Activated T-helper 1 cell treated with anti-CD3 and anti-CD28 coated beads, Interleukin-2, amount 50 U/mL, for 16 hours (primary cell): ENCODE measurements at regions not wholly inside any gene's neighbourhood (a gene's known extent, or its start where the extent isn't known, plus 50 kb on each side); places are given as distances from the start of the nearest gene placed in this dataset.
"Not testable (repeated sequence)": the region's sequence is repeated elsewhere in the genome, so short reads cannot be mapped to it uniquely, and the experiment has no call there.

Experiments used
- DNase-seq, 2 donors: peaks; one replicate each; pipeline ENCODE4 v3.0.0-alpha.2; 2020; ENCODE audit warnings: low read depth in 1 of 2, low spot score in 1 of 2

GRCh38 chr22:49400941-49401598 lies 426.6 kb downstream of the BRD1 start:
- no peak for DNase-seq

- no peak for DNase-seq
These were observed 427.3 kb downstream of the BRD1 start for GRCh38 chr22:49400136-49400940.

GRCh38 chr22:49398646-49399045 lies 429.0 kb downstream of the BRD1 start:
- DNase-seq = no peak

- no peak for DNase-seq
These were observed 429.6 kb downstream of the BRD1 start for GRCh38 chr22:49398115-49398514.

- no peak for DNase-seq
These were observed 430.9 kb downstream of the BRD1 start for GRCh38 chr22:49396817-49397216.

- DNase-seq = no peak
These were observed 432.1 kb downstream of the BRD1 start for GRCh38 chr22:49395617-49396016.

- not testable (repeated sequence) for DNase-seq
These were observed 432.6 kb downstream of the BRD1 start for GRCh38 chr22:49395062-49395461.

- no peak for DNase-seq
These were observed 433.4 kb downstream of the BRD1 start for GRCh38 chr22:49394116-49394785.

- DNase-seq = no peak
These were observed 434.1 kb downstream of the BRD1 start for GRCh38 chr22:49393526-49393925.

GRCh38 chr22:49392841-49393510 lies 434.7 kb downstream of the BRD1 start:
- no peak for DNase-seq

GRCh38 chr22:49392247-49392646 lies 435.4 kb downstream of the BRD1 start:
- DNase-seq = no peak

- DNase-seq = no peak
These were observed 436.2 kb downstream of the BRD1 start for GRCh38 chr22:49391436-49391835.

GRCh38 chr22:49390954-49391353 lies 436.7 kb downstream of the BRD1 start:
- DNase-seq = no peak

- DNase-seq = not testable (repeated sequence)
These were observed 443.8 kb downstream of the BRD1 start for GRCh38 chr22:49383909-49384308.

- DNase-seq = no peak
These were observed 445.3 kb downstream of the BRD1 start for GRCh38 chr22:49382451-49382735.

- DNase-seq = no peak
These were observed 445.9 kb downstream of the BRD1 start for GRCh38 chr22:49381595-49382450.

- no peak for DNase-seq
These were observed 446.9 kb downstream of the BRD1 start for GRCh38 chr22:49380828-49381114.

- DNase-seq = no peak
These were observed 447.4 kb downstream of the BRD1 start for GRCh38 chr22:49380095-49380827.

- no peak for DNase-seq
These were observed 450.4 kb downstream of the BRD1 start for GRCh38 chr22:49377306-49377705.

GRCh38 chr22:49373801-49374226 lies 453.9 kb downstream of the BRD1 start:
- DNase-seq = no peak
